Esophagus muscularis mucosa (tissue), 4 donors: ENCODE measurements at regions not wholly inside any gene's neighbourhood (a gene's known extent, or its start where the extent isn't known, plus 50 kb on each side); places are given as distances from the start of the nearest gene placed in this dataset.
"Not testable (repeated sequence)": the region's sequence is repeated elsewhere in the genome, so short reads cannot be mapped to it uniquely, and the experiment has no call there.

ENCODE experiments used
- DNase-seq: peaks from one replicate; pipeline ENCODE4 v3.0.0-alpha.2; 2017; ENCODE audit errors: extremely low spot score
- H3K27ac ChIP-seq, 4 donors: fragments of 200-600 bp; sonication (generic); replicated peaks in 1 of 4; 1 replicate in 3 of 4; 2 replicates in 1 of 4; pipeline ENCODE4 v1.5.1; 2016 to 2019; ENCODE audit warnings: mild to moderate bottlenecking in 1 of 4
- H3K27me3 ChIP-seq, 4 donors: fragments of 200-600 bp; sonication (generic); one replicate each; pipeline versions ENCODE4 v1.5.1 to v1.6.0; 2016 to 2019
- H3K36me3 ChIP-seq, 4 donors: fragments of 200-600 bp; sonication (generic); one replicate each; pipeline ENCODE4 v1.5.1; 2016 to 2019
- H3K4me1 ChIP-seq, 4 donors: fragments of 200-600 bp; sonication (generic); one replicate each; pipeline ENCODE4 v1.5.1; 2016 to 2019
- H3K4me3 ChIP-seq, 4 donors: fragments of 200-600 bp; sonication (generic); 1 replicate in 2 of 4; 2 replicates in 2 of 4; pipeline ENCODE4 v1.5.1; 2016 to 2019; ENCODE audit warnings: mild to moderate bottlenecking in 4 of 4, moderate library complexity in 1 of 4
- H3K9me3 ChIP-seq, 4 donors: fragments of 200-600 bp; sonication (generic); 1 replicate in 3 of 4; 2 replicates in 1 of 4; pipeline ENCODE4 v1.5.1; 2016 to 2019
- CTCF ChIP-seq, 3 experiments: fragments of 200-600 bp in 2 of 3; fragments of 450-650 bp in 1 of 3; sonication (generic) in 2 of 3; IDR thresholded peaks; one replicate each; pipeline ENCODE4 v1.5.1; 2017 to 2019; ENCODE audit warnings: antibody characterized with exemption in 3 of 3, mild to moderate bottlenecking in 2 of 3, moderate library complexity in 1 of 3
- EP300 ChIP-seq: sonication (generic); formaldehyde crosslinking; IDR thresholded peaks from one replicate; pipeline ENCODE4 v1.6.1; 2017; ENCODE audit warnings: antibody characterized with exemption
- POLR2A ChIP-seq: fragments of 450-650 bp; IDR thresholded peaks from one replicate; pipeline ENCODE4 v1.6.1; 2017; ENCODE audit warnings: antibody characterized with exemption, moderate library complexity, mild to moderate bottlenecking, low read depth
- POLR2AphosphoS5 ChIP-seq, 2 donors: sonication (generic); formaldehyde crosslinking; IDR thresholded peaks; one replicate each; pipeline ENCODE4 v1.6.1; 2017; ENCODE audit warnings: antibody characterized with exemption in 2 of 2
- WGBS: methylation state at CpG from one replicate; pipeline ENCODE4 v1.1.5; 2018; 5-methylcytosine and 5-hydroxymethylcytosine counted together
- intact Hi-C: fragments of 100-400 bp; cut with DNase I; formaldehyde crosslinking; loops from one replicate; pipeline ENCODE4 v1.15.1; 2023

DNA sequence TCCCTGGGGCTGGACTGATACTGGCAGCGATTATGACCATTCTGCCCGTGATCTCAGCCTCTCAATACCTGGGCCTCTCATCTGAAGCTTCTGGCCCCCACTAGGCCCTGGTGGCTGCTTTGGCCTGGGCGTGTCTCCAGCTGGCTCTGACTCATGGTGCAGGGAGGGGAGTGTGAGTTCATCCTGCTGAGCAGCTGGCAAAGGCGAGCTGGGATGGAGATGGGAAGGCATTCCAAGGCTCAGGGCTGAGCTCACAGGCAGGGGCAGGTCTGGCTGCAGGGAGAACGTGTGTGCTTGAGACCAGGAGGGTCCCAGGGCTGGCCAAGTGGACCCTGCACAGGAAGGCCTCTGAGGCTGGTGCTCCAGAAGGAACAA lies 221.8 kb downstream of the TMEM121 start:
- WGBS, result 39% methylated on average over 4 of the region's 5 CpGs
- Histone ChIP-seq H3K4me3 (no peak overlapping the region), H3K27ac (no peak overlapping the region), H3K9me3 (no peaks in the 10 kb centered on the region), H3K36me3 (no peaks in the 10 kb centered on the region), H3K27me3 (no peaks in the 10 kb centered on the region), H3K4me1 (peaks cover 0 to 11% (median 6%) of the 10 kb centered on the region in 4 donors)
- TF ChIP-seq POLR2AphosphoS5 (IDR thresholded peaks at IDR 0.05) (peak in 1 of 2 donors; percentile 22), POLR2A (no peak), CTCF (IDR thresholded peaks at IDR 0.05) (no peak), EP300 (no peak)
- no peak for DNase-seq
- intact Hi-C loops, result no loop called here

DNA sequence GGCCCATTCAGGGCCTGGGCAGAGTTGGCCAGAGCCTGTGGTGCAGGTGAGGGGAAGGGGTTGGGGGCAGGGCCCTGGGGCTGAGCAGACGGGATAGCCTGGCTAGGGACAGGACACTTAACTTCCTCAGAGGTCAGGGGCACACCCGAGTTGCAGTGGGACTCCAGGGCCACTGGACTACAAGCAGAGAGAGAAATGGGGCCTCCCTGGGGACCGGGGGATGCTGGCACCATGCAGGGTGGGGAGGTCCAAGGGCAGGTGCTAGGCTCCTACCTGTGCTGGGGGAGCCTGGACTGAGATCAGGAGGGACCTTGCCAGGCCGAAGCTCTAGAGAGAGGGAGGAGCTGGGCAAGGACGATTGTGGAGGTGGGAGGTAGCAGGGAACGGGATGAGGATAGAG lies 222.3 kb downstream of the TMEM121 start:
- H3K36me3 ChIP-seq, H3K9me3 ChIP-seq, DNase-seq, H3K27ac ChIP-seq, intact Hi-C loops, H3K27me3 ChIP-seq, H3K4me3 ChIP-seq: not testable (repeated sequence)
- 73% methylated on average over 6 of the region's 6 CpGs for WGBS
- peaks cover 0 to 11% (median 6%) of the 10 kb centered on the region in 4 donors for H3K4me1 ChIP-seq

GRCh38 chr14:105749870-105750541 lies 223.6 kb downstream of the TMEM121 start:
- intact Hi-C loops, H3K4me3 ChIP-seq, H3K27me3 ChIP-seq, DNase-seq, H3K36me3 ChIP-seq, H3K27ac ChIP-seq, H3K9me3 ChIP-seq: not testable (repeated sequence)
- H3K4me1 ChIP-seq, result peaks cover 0 to 11% (median 6%) of the 10 kb centered on the region in 4 donors
- 87% methylated on average over 11 of the region's 19 CpGs for WGBS

GRCh38 chr14:105751291-105751751 lies 224.9 kb downstream of the TMEM121 start:
- WGBS, result 67% methylated on average over 2 of the region's 18 CpGs

GRCh38 chr14:105752420-105752819 lies 226.0 kb downstream of the TMEM121 start:
- H3K4me3 ChIP-seq, intact Hi-C loops, DNase-seq, H3K27ac ChIP-seq, H3K9me3 ChIP-seq, H3K36me3 ChIP-seq, H3K27me3 ChIP-seq: not testable (repeated sequence)
- H3K4me1 ChIP-seq, result peaks cover 0 to 11% (median 6%) of the 10 kb centered on the region in 4 donors
- no CpG with 5 or more reads among the region's 7 CpGs for WGBS

More at GRCh38 chr14:105751291-105751751, 224.9 kb downstream of the TMEM121 start:
- intact Hi-C loops, H3K9me3 ChIP-seq, H3K27me3 ChIP-seq, DNase-seq, H3K36me3 ChIP-seq, H3K27ac ChIP-seq, H3K4me3 ChIP-seq: not testable (repeated sequence)
- H3K4me1 ChIP-seq, result peaks cover 0 to 11% (median 6%) of the 10 kb centered on the region in 4 donors

DNA sequence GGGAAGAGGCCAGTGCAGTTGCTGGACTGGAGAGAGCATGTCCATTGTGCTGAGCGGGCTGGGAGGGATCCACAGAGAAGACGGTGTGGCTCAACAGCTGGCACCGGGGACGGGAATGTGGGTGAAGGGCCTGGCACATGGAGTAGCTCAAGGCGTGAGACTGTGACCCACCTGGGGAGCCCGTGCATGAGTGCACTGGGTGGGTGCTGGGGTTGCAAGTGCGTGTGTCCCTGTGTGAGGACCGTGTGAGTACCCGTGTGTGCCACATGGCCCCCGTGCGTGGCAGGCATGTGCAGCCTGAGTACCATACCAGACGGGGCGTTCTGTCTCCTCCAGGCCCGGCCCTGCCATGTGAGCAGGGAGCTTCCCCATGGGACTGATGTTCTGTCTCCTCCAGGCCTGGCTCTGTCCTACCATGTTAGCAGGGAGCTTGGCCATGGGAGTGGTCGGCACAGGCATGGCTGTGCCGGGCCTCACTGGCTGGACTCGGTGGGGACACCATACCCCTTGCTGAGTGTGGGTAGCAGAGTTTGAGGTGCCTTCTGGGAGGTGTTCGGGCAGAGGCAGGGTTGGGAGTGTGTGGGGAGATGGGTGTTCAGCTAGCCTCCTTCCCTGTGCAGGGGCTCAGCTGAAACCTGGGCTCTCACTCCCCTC lies 234.4 kb downstream of the TMEM121 start:
- no peak overlapping the region for H3K27ac ChIP-seq
- TF ChIP-seq CTCF (IDR thresholded peaks at IDR 0.05), result no peak
- no peak for TF ChIP-seq POLR2AphosphoS5 (IDR thresholded peaks at IDR 0.05)
- no peak for TF ChIP-seq EP300
- no peak for TF ChIP-seq POLR2A
- H3K4me3 ChIP-seq, result no peak overlapping the region
- H3K27me3 ChIP-seq, result no peaks in the 10 kb centered on the region
- intact Hi-C loops, result no loop called here
- H3K9me3 ChIP-seq, result no peaks in the 10 kb centered on the region
- peaks cover 0 to 6% (median 5%) of the 10 kb centered on the region in 4 donors for H3K4me1 ChIP-seq
- H3K36me3 ChIP-seq, result no peaks in the 10 kb centered on the region
- DNase-seq, result no peak
- 76% methylated on average over 10 of the region's 18 CpGs for WGBS

- H3K4me1 ChIP-seq, H3K27me3 ChIP-seq, H3K9me3 ChIP-seq, H3K27ac ChIP-seq, H3K4me3 ChIP-seq, H3K36me3 ChIP-seq, intact Hi-C loops: not testable (repeated sequence)
- WGBS, result 57% methylated on average over 3 of the region's 5 CpGs
- peak; percentile 77 for DNase-seq
Measured at GRCh38 chr14:105761345-105761740, 235.0 kb downstream of the TMEM121 start.
